Liver (tissue), 8 donors: ENCODE measurements at regions not wholly inside any gene's neighbourhood (a gene's known extent, or its start where the extent isn't known, plus 50 kb on each side); places are given as distances from the start of the nearest gene placed in this dataset.

Source experiments
- DNase-seq: peaks from one replicate; pipeline ENCODE4 v3.0.0-alpha.2; 2017; ENCODE audit warnings: low spot score
- H3K27ac ChIP-seq, 2 donors: one replicate each; pipeline ENCODE4 v1.7.0; 2013; ENCODE audit warnings: inconsistent platforms in 2 of 2, low read length in 2 of 2, control low read depth in 1 of 2, low read depth in 1 of 2, mild to moderate bottlenecking in 1 of 2
- H3K27me3 ChIP-seq, 4 donors: one replicate each; pipeline versions ENCODE4 v1.6.1 to v1.7.0; 2013; ENCODE audit warnings: low read length in 3 of 4, inconsistent platforms in 1 of 4, mild to moderate bottlenecking in 1 of 4, moderate library complexity in 1 of 4; ENCODE audit not compliant: control insufficient read depth in 4 of 4, insufficient read depth in 4 of 4
- H3K36me3 ChIP-seq, 4 donors: one replicate each; pipeline versions ENCODE4 v1.6.1 to v1.7.0; 2013; ENCODE audit warnings: low read length in 3 of 4, mild to moderate bottlenecking in 3 of 4, low read depth in 1 of 4, moderate library complexity in 1 of 4; ENCODE audit not compliant: control insufficient read depth in 4 of 4, insufficient read depth in 3 of 4
- H3K4me1 ChIP-seq, 4 donors: one replicate each; pipeline versions ENCODE4 v1.6.1 to v1.7.0; 2013; ENCODE audit warnings: low read length in 3 of 4, mild to moderate bottlenecking in 3 of 4, moderate library complexity in 1 of 4; ENCODE audit not compliant: control insufficient read depth in 4 of 4, insufficient read depth in 4 of 4
- H3K4me3 ChIP-seq, 3 donors: one replicate each; pipeline versions ENCODE4 v1.6.1 to v1.7.0; 2013; ENCODE audit warnings: low read length in 3 of 3, control low read depth in 1 of 3, low read depth in 1 of 3, mild to moderate bottlenecking in 1 of 3
- H3K9ac ChIP-seq, 2 donors: one replicate each; pipeline ENCODE4 v1.7.0; 2013; ENCODE audit warnings: low read length in 2 of 2, mild to moderate bottlenecking in 2 of 2, moderate library complexity in 2 of 2, control low read depth in 1 of 2, low read depth in 1 of 2
- H3K9me3 ChIP-seq, 4 donors: one replicate each; pipeline versions ENCODE4 v1.6.1 to v1.7.0; 2013; ENCODE audit warnings: low read length in 3 of 4; ENCODE audit not compliant: control insufficient read depth in 4 of 4
- CTCF ChIP-seq: fragments of 150-350 bp; IDR thresholded peaks from 2 replicates; pipeline ENCODE4 v1.5.1; 2017; ENCODE audit warnings: improper control_type of control experiment, low read depth, low read length; ENCODE audit not compliant: missing input control
- EGR1 ChIP-seq, 2 donors: IDR thresholded peaks; 2 replicates each; pipeline ENCODE4 v1.6.1; 2016 to 2018; ENCODE audit warnings: antibody characterized with exemption in 2 of 2, low read depth in 2 of 2
- FOXA1 ChIP-seq: IDR thresholded peaks from 2 replicates; pipeline ENCODE4 v1.6.1; 2016; ENCODE audit warnings: antibody characterized with exemption
- FOXA2 ChIP-seq: IDR thresholded peaks from 2 replicates; pipeline ENCODE4 v1.6.1; 2016; ENCODE audit warnings: antibody characterized with exemption
- GABPA ChIP-seq, 2 donors: IDR thresholded peaks in 1 of 2; conservative IDR thresholded peaks in 1 of 2; 2 replicates each; pipeline ENCODE4 v1.6.1; 2016; ENCODE audit warnings: antibody characterized with exemption in 2 of 2, mild to moderate bottlenecking in 1 of 2, moderate library complexity in 1 of 2
- HNF4A ChIP-seq, 2 donors: conservative IDR thresholded peaks; 2 replicates each; pipeline ENCODE4 v1.6.1; 2016; ENCODE audit warnings: antibody characterized with exemption in 2 of 2, mild to moderate bottlenecking in 2 of 2
- HNF4G ChIP-seq: IDR thresholded peaks from 2 replicates; pipeline ENCODE4 v1.6.1; 2016; ENCODE audit warnings: antibody characterized with exemption
- JUND ChIP-seq, 2 donors: IDR thresholded peaks; 2 replicates each; pipeline ENCODE4 v1.6.1; 2016; ENCODE audit warnings: antibody characterized with exemption in 2 of 2
- RAD21 ChIP-seq, 2 donors: IDR thresholded peaks; 2 replicates each; pipeline ENCODE4 v1.6.1; 2016; ENCODE audit warnings: antibody characterized with exemption in 2 of 2, mild to moderate bottlenecking in 2 of 2
- REST ChIP-seq: IDR thresholded peaks from 2 replicates; pipeline ENCODE4 v1.6.1; 2016; ENCODE audit warnings: antibody characterized with exemption, mild to moderate bottlenecking
- RXRA ChIP-seq, 2 donors: IDR thresholded peaks; 2 replicates each; pipeline ENCODE4 v1.6.1; 2017 to 2018; ENCODE audit warnings: antibody characterized with exemption in 2 of 2, mild to moderate bottlenecking in 1 of 2
- TAF1 ChIP-seq: conservative IDR thresholded peaks from 2 replicates; pipeline ENCODE4 v1.6.1; 2016; ENCODE audit warnings: antibody characterized with exemption, mild to moderate bottlenecking
- ZBTB33 ChIP-seq: IDR thresholded peaks from 2 replicates; pipeline ENCODE4 v1.6.1; 2016; ENCODE audit warnings: antibody characterized with exemption
- WGBS: extraction: QIAGEN DNeasy Blood & Tissue Kit; methylation state at CpG from one replicate; pipeline ENCODE4 v1.1.7; 2013; 5-methylcytosine and 5-hydroxymethylcytosine counted together
- donor health status: healthy.
- donor health status: healthy.
- donor health status: healthy.
- donor health status: healthy.
- donor health status: healthy.

- Histone ChIP-seq H3K4me3 (no peak overlapping the region), H3K27me3 (no peaks in the 10 kb centered on the region), H3K9me3 (no peaks in the 10 kb centered on the region), H3K36me3 (no peaks in the 10 kb centered on the region), H3K9ac (no peak overlapping the region), H3K27ac (no peak overlapping the region), H3K4me1 (peaks cover 0 to 4% (median under 1%) of the 10 kb centered on the region in 4 donors)
- TF ChIP-seq ZBTB33: no peak
- no peak for TF ChIP-seq TAF1
- TF ChIP-seq EGR1 (IDR thresholded peaks at IDR 0.05; ENCODE audit: low read depth in 2 of 2): no peak
- TF ChIP-seq RAD21 (IDR thresholded peaks at IDR 0.05): no peak
- TF ChIP-seq GABPA (IDR thresholded peaks at IDR 0.05 in 1 of 2, conservative IDR thresholded peaks at IDR 0.05 in 1 of 2): no peak
- no peak for TF ChIP-seq CTCF
- no peak for TF ChIP-seq RXRA (IDR thresholded peaks at IDR 0.05)
- TF ChIP-seq HNF4G: no peak
- no peak for TF ChIP-seq HNF4A (conservative IDR thresholded peaks at IDR 0.05)
- TF ChIP-seq REST: no peak
- no peak for TF ChIP-seq FOXA1
- no peak for DNase-seq
- 93% methylated on average over 2 of the region's 2 CpGs for WGBS
Observed at GRCh38 chr9:22210936-22211335, 201.8 kb upstream of the CDKN2B start.

GRCh38 chr9:22211588-22212360, 202.7 kb upstream of the CDKN2B start:
- no peak for DNase-seq
- Histone ChIP-seq H3K9ac (no peak overlapping the region), H3K9me3 (no peaks in the 10 kb centered on the region), H3K36me3 (no peaks in the 10 kb centered on the region), H3K27ac (no peak overlapping the region), H3K4me3 (no peak overlapping the region), H3K4me1 (peaks cover 0 to 4% (median under 1%) of the 10 kb centered on the region in 4 donors), H3K27me3 (no peaks in the 10 kb centered on the region)
- WGBS: 63% methylated on average over 4 of the region's 4 CpGs
- TF ChIP-seq FOXA2 (no peak), JUND (IDR thresholded peaks at IDR 0.05) (peak in 1 of 2 donors; percentile 43), TAF1 (no peak)
